ENCODE measurements at regions not wholly inside any gene's neighbourhood (a gene's known extent, or its start where the extent isn't known, plus 50 kb on each side); places are given as distances from the start of the nearest gene placed in this dataset.
"Not testable (repeated sequence)": the region's sequence is repeated elsewhere in the genome, so short reads cannot be mapped to it uniquely, and the experiment has no call there.

GRCh38 chr5:63388188-63388587, 574.1 kb downstream of the HTR1A start:
- H4K8ac ChIP-seq (ENCODE audit: extremely low read depth, insufficient read depth, low read length); DNase-seq (ENCODE audit: low read depth in 1 of 2, low spot score in 2 of 2); H3K79me1 ChIP-seq (ENCODE audit: low read depth, low read length); H3K27ac ChIP-seq (ENCODE audit: low read depth, low read length); H3K9ac ChIP-seq (replicated peaks in 1 of 4; ENCODE audit: extremely low read depth in 1 of 4, low read depth in 3 of 4, low read length in 3 of 4); H3K36me3 ChIP-seq (ENCODE audit: control insufficient read depth in 2 of 4, insufficient read depth in 4 of 4, low read length in 3 of 4); H3K27me3 ChIP-seq (replicated peaks in 1 of 4; ENCODE audit: control insufficient read depth in 3 of 4, extremely low read depth in 1 of 4, insufficient read depth in 3 of 4, low read length in 3 of 4); H3K14ac ChIP-seq (ENCODE audit: insufficient read length); H4K91ac ChIP-seq (replicated peaks; ENCODE audit: insufficient read length, low read length); H3K9me3 ChIP-seq (ENCODE audit: insufficient read depth in 2 of 2, low read depth in 1 of 2, low read length in 1 of 2); H3K23me2 ChIP-seq (ENCODE audit: low read depth, low read length); H2BK5ac ChIP-seq (ENCODE audit: low read depth, low read length); FAIRE-seq; H3K23ac ChIP-seq (ENCODE audit: insufficient read length); H4K5ac ChIP-seq (ENCODE audit: insufficient read length, low read depth, low read length); H2AFZ ChIP-seq (ENCODE audit: low read length); H3K4ac ChIP-seq (replicated peaks; ENCODE audit: insufficient read length, low read depth, low read length); H3K4me1 ChIP-seq (replicated peaks in 1 of 4; ENCODE audit: control insufficient read depth in 3 of 4, insufficient read depth in 4 of 4, low read length in 3 of 4); H3K4me3 ChIP-seq (ENCODE audit: extremely low read depth in 1 of 4, insufficient read depth in 2 of 4, low read depth in 3 of 4, low read length in 4 of 4); H3K56ac ChIP-seq (replicated peaks; ENCODE audit: insufficient read length, low read depth, low read length); H2BK12ac ChIP-seq (ENCODE audit: low read depth, low read length); H3K4me2 ChIP-seq (ENCODE audit: insufficient read depth in 1 of 2, low read depth in 2 of 2, low read length in 2 of 2); H2AK5ac ChIP-seq (ENCODE audit: low read depth, low read length); H4K20me1 ChIP-seq (replicated peaks in 1 of 2; ENCODE audit: control insufficient read depth in 1 of 2, insufficient read depth in 2 of 2, low read length in 2 of 2); H2BK20ac ChIP-seq (ENCODE audit: low read length); POLR2A ChIA-PET (ENCODE audit: partially characterized antibody); H3K18ac ChIP-seq (ENCODE audit: extremely low read depth, low read length); H2BK15ac ChIP-seq (ENCODE audit: low read length); H3K79me2 ChIP-seq (ENCODE audit: control insufficient read depth in 1 of 2, insufficient read depth in 2 of 2, low read length in 2 of 2); H2BK120ac ChIP-seq (replicated peaks; ENCODE audit: low read depth, low read length): not testable (repeated sequence)
- 86% methylated on average over 5 of the region's 5 CpGs; no CpG with 5 or more reads in 1 of the 2 experiments for WGBS, 2 experiments (ENCODE audit: extremely low coverage in 1 of 2, insufficient coverage in 1 of 2, insufficient read length in 1 of 2, insufficient replicate concordance in 2 of 2, low coverage in 1 of 2, low lambda C conversion rate in 2 of 2, missing lambda C conversion rate in 1 of 2)
- CTCF ChIA-PET (ENCODE audit: partially characterized antibody), result interaction anchor here (1.0 to 2.5 kb wide), 3 partner anchors 12 to 262 kb away, joined by 3 to 8 read pairs (median 5); no protein-coding TSS in a partner anchor
- TF ChIP-seq JUND (IDR thresholded peaks at IDR 0.05; ENCODE audit: low read length) (peak; percentile 91), JUN (IDR thresholded peaks at IDR 0.05; ENCODE audit: low read depth, low read length) (0 out of 2 replicates have a peak, but pooled peaks have one; percentile 40), KDM1A (IDR thresholded peaks at IDR 0.05; ENCODE audit: borderline replicate concordance, low read length) (0 out of 2 replicates have a peak, but pooled peaks have one; percentile 46)

Data from H1 (cell line).